ENCODE measurements at regions not wholly inside any gene's neighbourhood (a gene's known extent, or its start where the extent isn't known, plus 50 kb on each side); places are given as distances from the start of the nearest gene placed in this dataset.
"Not testable (repeated sequence)": the region's sequence is repeated elsewhere in the genome, so short reads cannot be mapped to it uniquely, and the experiment has no call there.

DNA sequence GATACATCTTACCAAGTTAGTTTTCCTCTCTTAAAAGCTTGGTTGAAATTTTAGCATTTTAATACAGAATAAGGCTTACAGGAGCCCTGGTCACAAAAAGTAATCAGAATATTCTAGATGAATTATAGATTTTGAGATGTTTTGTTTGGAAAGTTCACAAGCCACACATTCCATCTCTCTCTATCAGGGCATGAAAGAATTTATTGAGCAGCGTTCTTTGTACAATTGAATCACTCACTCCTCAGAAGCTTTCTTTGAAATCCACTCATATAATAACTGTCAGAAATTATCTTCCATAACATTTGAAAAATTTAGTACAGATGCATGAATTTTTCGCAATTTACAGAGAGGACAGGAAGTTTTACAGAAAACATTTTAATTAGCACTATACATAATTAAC, 938.6 kb upstream of the MDGA2 start:
- 52 to 69% (median 53%) methylated on average over 2 of the region's 2 CpGs for WGBS, 3 donors

DNA sequence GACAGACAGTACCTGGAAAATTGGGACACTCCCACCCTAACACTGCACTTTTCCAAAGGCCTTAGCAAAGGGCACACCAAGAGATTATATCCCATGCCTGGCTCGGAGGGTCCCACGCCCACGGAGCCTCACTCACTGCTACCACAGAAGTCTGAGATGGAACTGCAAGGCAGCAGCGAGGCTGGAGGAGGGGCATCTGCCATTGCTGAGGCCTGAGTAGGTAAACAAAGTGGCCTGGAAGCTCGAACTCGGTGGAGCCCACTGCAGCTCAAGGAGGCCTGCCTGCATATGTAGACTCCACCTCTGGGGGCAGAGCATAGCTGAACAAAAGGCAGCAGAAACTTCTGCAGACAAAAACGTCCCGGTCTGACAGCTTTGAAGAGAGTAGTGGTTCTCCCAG, 931.6 kb upstream of the MDGA2 start:
- DNase-seq; H3K4me1 ChIP-seq; H3K4me3 ChIP-seq; H3K27ac ChIP-seq; H3K9me3 ChIP-seq; H3K27me3 ChIP-seq (ENCODE audit: insufficient read depth in 3 of 3, low read length in 2 of 3); intact Hi-C loops (cut with DNase I); H3K36me3 ChIP-seq (ENCODE audit: insufficient read depth in 1 of 2, low read depth in 1 of 2); ATAC-seq: not testable (repeated sequence)
- WGBS, 3 donors = 85 to 92% (median 86%) methylated on average over 8 of the region's 8 CpGs

More for the DNA sequence above, 938.6 kb upstream of the MDGA2 start:
- ATAC-seq (no peak), DNase-seq (no peak)
- intact Hi-C loops (cut with DNase I) = no loop called here
- peaks cover 5% of the 10 kb centered on the region for H3K9me3 ChIP-seq
- H3K36me3 ChIP-seq (ENCODE audit: insufficient read depth in 1 of 2, low read depth in 1 of 2) = no peaks in the 10 kb centered on the region
- no peaks in the 10 kb centered on the region for H3K4me1 ChIP-seq
- H3K27me3 ChIP-seq (ENCODE audit: insufficient read depth in 3 of 3, low read length in 2 of 3) = no peaks in the 10 kb centered on the region
- TF ChIP-seq, protein P1, sequence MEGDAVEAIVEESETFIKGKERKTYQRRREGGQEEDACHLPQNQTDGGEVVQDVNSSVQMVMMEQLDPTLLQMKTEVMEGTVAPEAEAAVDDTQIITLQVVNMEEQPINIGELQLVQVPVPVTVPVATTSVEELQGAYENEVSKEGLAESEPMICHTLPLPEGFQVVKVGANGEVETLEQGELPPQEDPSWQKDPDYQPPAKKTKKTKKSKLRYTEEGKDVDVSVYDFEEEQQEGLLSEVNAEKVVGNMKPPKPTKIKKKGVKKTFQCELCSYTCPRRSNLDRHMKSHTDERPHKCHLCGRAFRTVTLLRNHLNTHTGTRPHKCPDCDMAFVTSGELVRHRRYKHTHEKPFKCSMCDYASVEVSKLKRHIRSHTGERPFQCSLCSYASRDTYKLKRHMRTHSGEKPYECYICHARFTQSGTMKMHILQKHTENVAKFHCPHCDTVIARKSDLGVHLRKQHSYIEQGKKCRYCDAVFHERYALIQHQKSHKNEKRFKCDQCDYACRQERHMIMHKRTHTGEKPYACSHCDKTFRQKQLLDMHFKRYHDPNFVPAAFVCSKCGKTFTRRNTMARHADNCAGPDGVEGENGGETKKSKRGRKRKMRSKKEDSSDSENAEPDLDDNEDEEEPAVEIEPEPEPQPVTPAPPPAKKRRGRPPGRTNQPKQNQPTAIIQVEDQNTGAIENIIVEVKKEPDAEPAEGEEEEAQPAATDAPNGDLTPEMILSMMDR (IDR thresholded peaks at IDR 0.05) = no peak
- H3K27ac ChIP-seq = no peak overlapping the region
- no peak overlapping the region for H3K4me3 ChIP-seq

DNA sequence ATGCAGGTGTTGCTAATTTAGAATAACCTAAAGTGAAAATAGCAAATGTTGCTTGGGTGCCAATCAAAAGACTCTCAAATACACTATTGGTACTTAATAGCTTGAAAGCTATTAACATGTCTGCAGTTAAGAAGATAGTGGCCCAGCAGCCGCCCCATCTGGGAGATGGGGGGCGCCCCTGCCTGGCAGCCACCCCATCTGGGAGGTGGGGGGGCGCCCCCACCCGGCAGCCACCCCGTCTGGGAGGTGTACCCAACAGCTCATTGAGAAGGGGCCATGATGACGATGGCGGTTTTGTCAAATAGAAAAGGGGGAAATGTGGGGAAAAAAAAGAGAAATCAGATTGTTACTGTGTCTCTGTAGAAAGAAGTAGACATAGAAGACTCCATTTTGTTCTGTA, 923.1 kb upstream of the MDGA2 start:
- H3K4me1 ChIP-seq = no peaks in the 10 kb centered on the region
- no peaks in the 10 kb centered on the region for H3K36me3 ChIP-seq (ENCODE audit: insufficient read depth in 1 of 2, low read depth in 1 of 2)
- WGBS, 3 donors = 75 to 86% (median 84%) methylated on average over 7 of the region's 7 CpGs
- ATAC-seq (no peak), DNase-seq (no peak)
- intact Hi-C loops (cut with DNase I) = no loop called here
- H3K27me3 ChIP-seq (ENCODE audit: insufficient read depth in 3 of 3, low read length in 2 of 3) = no peaks in the 10 kb centered on the region
- H3K9me3 ChIP-seq = no peaks in the 10 kb centered on the region
- TF ChIP-seq, protein P1 (IDR thresholded peaks at IDR 0.05) = no peak
- H3K4me3 ChIP-seq = no peak overlapping the region
- H3K27ac ChIP-seq = no peak overlapping the region

DNA sequence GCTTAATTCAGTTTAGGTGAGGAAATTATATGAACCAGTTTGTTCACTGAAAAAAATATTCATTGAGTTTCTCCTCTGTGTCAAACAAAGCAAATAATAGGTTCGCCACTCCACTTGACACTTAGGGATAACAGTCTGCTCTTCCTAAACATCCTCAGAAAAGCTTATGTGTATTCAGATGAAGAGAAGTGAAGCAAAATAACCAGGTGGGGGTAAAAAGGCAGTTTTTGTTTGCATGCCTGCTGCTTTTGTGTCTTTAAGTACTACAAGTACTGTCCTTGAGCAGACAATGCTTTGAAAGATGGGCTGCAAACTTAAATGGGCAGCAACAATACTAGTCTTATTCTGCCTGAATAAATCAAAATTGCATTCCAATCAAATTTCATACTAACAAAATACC, 910.7 kb upstream of the MDGA2 start:
- Histone ChIP-seq H3K36me3 (ENCODE audit: insufficient read depth in 1 of 2, low read depth in 1 of 2) (no peaks in the 10 kb centered on the region), H3K9me3 (no peaks in the 10 kb centered on the region), H3K4me1 (no peaks in the 10 kb centered on the region), H3K4me3 (no peak overlapping the region), H3K27ac (no peak overlapping the region), H3K27me3 (ENCODE audit: insufficient read depth in 3 of 3, low read length in 2 of 3) (no peaks in the 10 kb centered on the region)
- TF ChIP-seq, protein P1 (IDR thresholded peaks at IDR 0.05) = no peak
- 77 to 88% (median 87%) methylated on average over 1 of the region's 1 CpG for WGBS, 3 donors
- intact Hi-C loops (cut with DNase I) = no loop called here
- no peak for ATAC-seq
- no peak for DNase-seq

DNA sequence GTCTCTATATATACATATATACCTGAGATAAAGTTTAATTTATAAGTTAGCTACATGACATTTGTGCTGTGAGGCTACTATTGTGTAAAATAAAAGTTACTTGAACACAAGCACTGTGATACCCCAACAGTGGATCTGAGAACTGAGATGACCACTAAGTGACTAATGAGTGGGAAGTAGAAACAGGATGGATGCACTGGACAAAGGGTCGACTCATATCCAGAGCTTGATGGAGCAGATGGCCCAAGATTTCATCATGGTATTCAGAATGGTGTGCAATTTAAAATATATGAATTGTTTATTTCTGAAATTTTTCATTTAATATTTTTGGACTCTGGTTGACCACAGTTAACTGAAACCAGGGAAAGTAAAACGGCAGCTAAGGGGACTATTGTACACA, 908.6 kb upstream of the MDGA2 start:
- no peak for ATAC-seq
- no peak overlapping the region for H3K27ac ChIP-seq
- TF ChIP-seq, protein P1 (IDR thresholded peaks at IDR 0.05) = no peak
- intact Hi-C loops (cut with DNase I) = no loop called here
- H3K9me3 ChIP-seq = no peaks in the 10 kb centered on the region
- WGBS, 3 donors = 34 to 39% (median 35%) methylated on average over 2 of the region's 2 CpGs
- DNase-seq = no peak
- H3K4me3 ChIP-seq = no peak overlapping the region
- no peaks in the 10 kb centered on the region for H3K27me3 ChIP-seq (ENCODE audit: insufficient read depth in 3 of 3, low read length in 2 of 3)
- H3K4me1 ChIP-seq = no peaks in the 10 kb centered on the region
- H3K36me3 ChIP-seq (ENCODE audit: insufficient read depth in 1 of 2, low read depth in 1 of 2) = no peaks in the 10 kb centered on the region

Measured in psoas muscle (tissue), 7 donors.